Upper lobe of left lung (tissue), 6 donors: ENCODE measurements at regions not wholly inside any gene's neighbourhood (a gene's known extent, or its start where the extent isn't known, plus 50 kb on each side); places are given as distances from the start of the nearest gene placed in this dataset.

Experiments used
- ATAC-seq, 2 donors: fragments of 200-7000 bp; cut with Tn5 transposase; one replicate each; pipeline ENCODE4 v1.9.1; 2022; ENCODE audit warnings: mild to moderate bottlenecking in 2 of 2, moderate library complexity in 2 of 2; ENCODE audit not compliant: low FRiP score in 2 of 2
- DNase-seq, 2 donors: peaks; one replicate each; pipeline ENCODE4 v3.0.0-alpha.2; 2019 to 2020
- H3K27ac ChIP-seq, 4 donors: fragments of 200-600 bp; sonication (generic); one replicate each; pipeline ENCODE4 v1.5.1; 2016 to 2019
- H3K27me3 ChIP-seq, 4 donors: fragments of 200-600 bp; sonication (generic); one replicate each; pipeline ENCODE4 v1.5.1; 2017 to 2019
- H3K36me3 ChIP-seq, 4 donors: fragments of 200-600 bp; sonication (generic); one replicate each; pipeline ENCODE4 v1.5.1; 2016 to 2019
- H3K4me1 ChIP-seq, 4 donors: fragments of 200-600 bp; sonication (generic); one replicate each; pipeline ENCODE4 v1.5.1; 2018 to 2019
- H3K4me3 ChIP-seq, 4 donors: fragments of 200-600 bp; sonication (generic); one replicate each; pipeline ENCODE4 v1.5.1; 2017 to 2019; ENCODE audit warnings: mild to moderate bottlenecking in 2 of 4, moderate library complexity in 1 of 4
- H3K9me3 ChIP-seq, 4 donors: fragments of 200-600 bp; sonication (generic); one replicate each; pipeline ENCODE4 v1.5.1; 2018 to 2019
- EP300 ChIP-seq, 4 donors: sonication (generic); formaldehyde crosslinking; IDR thresholded peaks; one replicate each; pipeline ENCODE4 v1.5.1; 2017; ENCODE audit warnings: antibody characterized with exemption in 4 of 4, control low read depth in 2 of 4
- POLR2A ChIP-seq, 4 donors: fragments of 450-650 bp; IDR thresholded peaks; one replicate each; pipeline ENCODE4 v1.5.1; 2016 to 2017; ENCODE audit warnings: antibody characterized with exemption in 4 of 4, mild to moderate bottlenecking in 2 of 4
- POLR2AphosphoS5 ChIP-seq, 2 donors: sonication (generic); formaldehyde crosslinking; IDR thresholded peaks; one replicate each; pipeline ENCODE4 v1.5.1; 2017; ENCODE audit warnings: antibody characterized with exemption in 2 of 2
- WGBS, 2 donors: methylation state at CpG; one replicate each; pipeline ENCODE4 v1.1.5; 2017 to 2018; 5-methylcytosine and 5-hydroxymethylcytosine counted together
- TF ChIP-seq, protein P1 (sequence below), 6 experiments: fragments of 450-650 bp in 4 of 6; fragments of 200-600 bp in 2 of 6; sonication (generic) in 2 of 6; IDR thresholded peaks; one replicate each; pipeline ENCODE4 v1.5.1; 2016 to 2019; ENCODE audit warnings: antibody characterized with exemption in 6 of 6
- donor health status: DM: no; HTN: no; CAD: no; lungs with moderate emphysema.
- donor health status: DM: no; HTN: yes; CAD: no; lungs with severe emphysema.

DNA sequence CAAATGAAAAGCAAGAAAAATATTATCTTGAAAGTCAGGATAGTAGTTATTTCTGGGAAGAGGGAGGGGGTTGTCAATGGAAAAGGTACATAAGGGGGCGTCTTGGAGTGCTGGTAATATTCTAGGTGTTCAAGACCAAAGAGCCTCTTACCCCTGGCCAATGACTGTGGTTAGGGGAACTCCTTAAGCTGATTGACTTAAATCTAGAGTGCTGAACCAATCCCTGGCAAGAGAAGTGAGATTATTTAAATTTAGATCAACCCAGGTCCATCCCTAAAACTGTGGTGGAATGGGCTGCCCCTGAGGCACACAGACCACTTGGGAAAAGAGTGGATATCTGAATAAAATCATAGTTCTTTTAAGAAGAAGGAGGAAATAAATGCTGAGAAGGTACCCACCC is 174.1 kb downstream of the COPRS start:
- Histone ChIP-seq H3K4me1 (no peaks in the 10 kb centered on the region), H3K4me3 (no peak overlapping the region), H3K36me3 (no peaks in the 10 kb centered on the region), H3K27ac (no peak overlapping the region), H3K9me3 (no peaks in the 10 kb centered on the region), H3K27me3 (no peaks in the 10 kb centered on the region)
- ATAC-seq (no peak), DNase-seq (no peak)
- WGBS, 2 donors, result 0% methylated on average over 1 of the region's 1 CpG
- TF ChIP-seq EP300 (IDR thresholded peaks at IDR 0.05) (no peak), POLR2AphosphoS5 (IDR thresholded peaks at IDR 0.05) (no peak), POLR2A (IDR thresholded peaks at IDR 0.05) (no peak)
- TF ChIP-seq, protein P1, sequence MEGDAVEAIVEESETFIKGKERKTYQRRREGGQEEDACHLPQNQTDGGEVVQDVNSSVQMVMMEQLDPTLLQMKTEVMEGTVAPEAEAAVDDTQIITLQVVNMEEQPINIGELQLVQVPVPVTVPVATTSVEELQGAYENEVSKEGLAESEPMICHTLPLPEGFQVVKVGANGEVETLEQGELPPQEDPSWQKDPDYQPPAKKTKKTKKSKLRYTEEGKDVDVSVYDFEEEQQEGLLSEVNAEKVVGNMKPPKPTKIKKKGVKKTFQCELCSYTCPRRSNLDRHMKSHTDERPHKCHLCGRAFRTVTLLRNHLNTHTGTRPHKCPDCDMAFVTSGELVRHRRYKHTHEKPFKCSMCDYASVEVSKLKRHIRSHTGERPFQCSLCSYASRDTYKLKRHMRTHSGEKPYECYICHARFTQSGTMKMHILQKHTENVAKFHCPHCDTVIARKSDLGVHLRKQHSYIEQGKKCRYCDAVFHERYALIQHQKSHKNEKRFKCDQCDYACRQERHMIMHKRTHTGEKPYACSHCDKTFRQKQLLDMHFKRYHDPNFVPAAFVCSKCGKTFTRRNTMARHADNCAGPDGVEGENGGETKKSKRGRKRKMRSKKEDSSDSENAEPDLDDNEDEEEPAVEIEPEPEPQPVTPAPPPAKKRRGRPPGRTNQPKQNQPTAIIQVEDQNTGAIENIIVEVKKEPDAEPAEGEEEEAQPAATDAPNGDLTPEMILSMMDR (IDR thresholded peaks at IDR 0.05), result no peak

DNA sequence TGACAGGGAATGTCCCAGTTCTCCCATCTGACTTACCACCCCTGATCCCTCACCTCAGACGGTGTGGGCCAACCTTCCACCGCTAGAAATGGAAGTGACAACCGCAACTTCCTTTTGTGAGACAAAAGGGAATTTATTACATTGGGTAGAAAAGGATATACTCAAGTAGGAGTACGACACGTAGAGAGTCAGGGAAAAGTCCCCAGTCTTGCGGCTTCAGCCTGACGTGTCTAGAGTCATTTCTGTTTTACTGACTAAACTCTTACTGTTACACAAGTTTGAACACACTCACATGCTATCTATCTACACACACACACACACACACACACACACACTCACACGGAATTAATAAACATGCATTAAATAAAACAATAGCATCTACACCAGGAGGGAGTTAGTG is 178.9 kb downstream of the COPRS start:
- H3K36me3 ChIP-seq, result no peaks in the 10 kb centered on the region
- H3K9me3 ChIP-seq, result no peaks in the 10 kb centered on the region
- no peak overlapping the region for H3K4me3 ChIP-seq
- ATAC-seq (no peak), DNase-seq (no peak)
- H3K27me3 ChIP-seq, result no peaks in the 10 kb centered on the region
- TF ChIP-seq POLR2AphosphoS5 (IDR thresholded peaks at IDR 0.05), result no peak
- no peak for TF ChIP-seq POLR2A (IDR thresholded peaks at IDR 0.05)
- TF ChIP-seq EP300 (IDR thresholded peaks at IDR 0.05), result no peak
- TF ChIP-seq, protein P1 (IDR thresholded peaks at IDR 0.05), result no peak
- no peaks in the 10 kb centered on the region for H3K4me1 ChIP-seq
- no peak overlapping the region for H3K27ac ChIP-seq
- WGBS, 2 donors, result 51 to 66% methylated on average over 8 of the region's 8 CpGs

DNA sequence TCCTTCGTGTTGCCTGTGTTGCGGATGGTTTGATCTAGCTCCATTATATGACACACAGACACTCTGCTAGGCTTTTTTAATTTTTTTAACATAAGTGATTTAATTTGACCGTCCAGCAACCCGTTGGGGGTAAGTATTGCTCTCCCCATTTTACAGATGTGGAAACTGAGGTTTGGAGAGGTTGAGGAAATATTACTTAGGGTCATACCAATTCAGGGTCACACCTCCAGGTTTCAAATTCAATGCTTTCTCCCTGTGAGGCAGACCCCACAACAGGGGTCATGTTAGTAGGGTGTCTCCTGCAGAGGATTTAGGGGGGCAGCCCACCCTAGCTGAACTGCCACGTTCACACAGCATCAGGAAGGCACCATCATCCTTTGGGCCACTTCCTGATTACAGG is 179.4 kb downstream of the COPRS start:
- Histone ChIP-seq H3K4me1 (no peaks in the 10 kb centered on the region), H3K4me3 (no peak overlapping the region), H3K9me3 (no peaks in the 10 kb centered on the region), H3K27ac (no peak overlapping the region), H3K36me3 (no peaks in the 10 kb centered on the region), H3K27me3 (no peaks in the 10 kb centered on the region)
- ATAC-seq, result no peak
- no peak for DNase-seq
- TF ChIP-seq POLR2A (IDR thresholded peaks at IDR 0.05), result no peak
- no peak for TF ChIP-seq POLR2AphosphoS5 (IDR thresholded peaks at IDR 0.05)
- TF ChIP-seq, protein P1 (IDR thresholded peaks at IDR 0.05), result no peak
- no peak for TF ChIP-seq EP300 (IDR thresholded peaks at IDR 0.05)
- 88 to 89% methylated on average over 5 of the region's 5 CpGs for WGBS, 2 donors

DNA sequence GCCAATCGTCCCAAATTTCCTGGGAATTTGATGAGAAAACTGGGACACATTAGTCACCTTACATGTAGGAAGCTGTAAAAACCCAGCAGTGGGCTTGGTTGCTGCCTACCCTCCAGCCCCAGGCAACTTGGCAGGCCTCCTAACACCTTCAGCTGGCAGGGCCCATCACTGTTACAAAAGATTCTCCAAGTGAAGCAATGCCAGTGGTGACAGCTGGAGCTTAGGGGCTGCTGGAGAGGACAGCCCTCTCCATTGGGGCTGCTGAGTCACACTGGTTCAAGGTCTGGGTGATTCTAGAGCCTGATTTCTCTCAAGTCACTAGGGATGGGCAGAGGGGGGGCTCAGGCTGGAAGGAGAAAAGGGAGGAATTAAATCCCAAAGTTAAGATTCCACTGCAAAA is 180.6 kb downstream of the COPRS start:
- TF ChIP-seq, protein P1 (IDR thresholded peaks at IDR 0.05), result no peak
- no peak for TF ChIP-seq POLR2AphosphoS5 (IDR thresholded peaks at IDR 0.05)
- no peak for TF ChIP-seq POLR2A (IDR thresholded peaks at IDR 0.05)
- no peak for TF ChIP-seq EP300 (IDR thresholded peaks at IDR 0.05)
- H3K4me1 ChIP-seq, result no peaks in the 10 kb centered on the region
- no peak overlapping the region for H3K27ac ChIP-seq
- no peak for ATAC-seq
- no peaks in the 10 kb centered on the region for H3K27me3 ChIP-seq
- H3K9me3 ChIP-seq, result no peaks in the 10 kb centered on the region
- H3K36me3 ChIP-seq, result no peaks in the 10 kb centered on the region
- H3K4me3 ChIP-seq, result no peak overlapping the region
- DNase-seq, result no peak
- WGBS, 2 donors, result 50 to 71% methylated on average over 1 of the region's 1 CpG

DNA sequence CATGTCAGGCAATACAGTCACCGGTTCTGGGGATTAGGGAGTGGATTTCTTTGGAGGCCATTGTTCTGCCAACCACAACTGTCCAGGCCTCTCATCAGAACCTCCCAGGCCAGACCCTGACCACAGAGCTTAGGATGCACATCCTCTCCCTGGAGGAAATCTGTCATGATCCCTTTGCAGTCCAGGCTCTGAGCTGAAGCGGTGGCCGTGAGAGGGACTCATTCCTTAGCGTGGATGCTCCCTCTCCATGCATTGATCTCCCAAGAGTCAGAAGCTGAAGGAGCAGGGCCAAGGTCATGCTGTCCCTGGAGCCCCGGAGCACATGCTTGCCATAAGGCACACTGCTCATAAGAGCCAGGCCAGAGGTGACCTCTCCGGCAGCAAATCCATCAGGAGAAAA is 181.4 kb downstream of the COPRS start:
- TF ChIP-seq, protein P1 (IDR thresholded peaks at IDR 0.05), result no peak
- TF ChIP-seq EP300 (IDR thresholded peaks at IDR 0.05), result no peak

More for the DNA sequence above, 181.4 kb downstream of the COPRS start:
- ATAC-seq, result no peak
- no peak for DNase-seq
- Histone ChIP-seq H3K27ac (no peak overlapping the region), H3K9me3 (no peaks in the 10 kb centered on the region), H3K27me3 (no peaks in the 10 kb centered on the region), H3K4me3 (no peak overlapping the region), H3K4me1 (no peaks in the 10 kb centered on the region), H3K36me3 (no peaks in the 10 kb centered on the region)
- 77 to 92% methylated on average over 3 to 6 of the region's 6 CpGs for WGBS, 2 donors
